ENCODE measurements at regions not wholly inside any gene's neighbourhood (a gene's known extent, or its start where the extent isn't known, plus 50 kb on each side); places are given as distances from the start of the nearest gene placed in this dataset.

DNA sequence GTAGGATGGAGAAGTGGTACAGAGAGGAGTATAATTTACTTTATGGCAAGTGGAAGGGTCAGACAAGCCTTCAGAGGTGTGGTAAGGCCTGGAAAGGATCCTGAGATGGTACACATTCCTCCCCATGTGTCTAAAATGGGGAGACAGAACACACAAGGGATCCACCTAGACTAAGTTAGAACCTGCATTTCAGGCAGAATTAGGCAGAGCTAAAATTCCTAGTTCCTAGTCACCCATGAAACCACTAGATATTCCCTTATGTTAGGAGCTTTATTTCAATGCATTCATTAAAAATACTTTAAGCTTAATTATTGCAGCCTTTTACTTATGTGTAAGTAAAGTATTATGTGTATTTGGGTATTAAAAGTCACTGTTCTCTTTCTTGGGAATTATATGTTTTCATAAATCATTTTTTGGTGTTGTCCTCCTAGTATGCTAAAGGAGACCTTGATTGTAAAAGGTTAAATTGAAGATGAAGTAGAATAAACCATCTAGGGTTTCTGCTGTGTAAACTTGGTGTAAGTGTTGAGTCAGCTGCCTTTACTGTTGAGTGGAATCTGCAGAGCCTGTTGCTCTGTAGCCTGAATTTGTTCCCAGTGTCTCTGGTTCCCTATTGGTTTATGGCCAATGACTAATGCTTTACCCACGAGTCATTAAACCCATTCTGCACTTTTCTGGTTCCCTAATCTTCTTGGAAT, 423.2 kb downstream of the ATP23 start:
- DNase-seq (ENCODE audit: low spot score), result peak; percentile 96

DNA sequence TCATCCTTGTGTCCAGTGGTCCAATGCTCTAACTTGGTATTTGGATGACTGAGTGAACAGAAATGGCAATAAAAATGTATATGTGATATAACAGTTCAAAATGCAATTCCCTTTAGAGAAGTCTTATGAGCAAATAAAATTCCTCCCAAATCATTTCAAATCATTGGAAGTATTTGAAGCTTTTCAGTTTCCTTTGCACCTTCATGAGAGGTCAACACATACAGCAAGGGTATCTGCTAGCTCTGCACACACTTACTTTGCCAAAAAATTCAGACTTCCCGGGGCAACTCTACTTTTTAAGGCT, 423.7 kb downstream of the ATP23 start:
- DNase-seq (ENCODE audit: low spot score), result no peak

DNA sequence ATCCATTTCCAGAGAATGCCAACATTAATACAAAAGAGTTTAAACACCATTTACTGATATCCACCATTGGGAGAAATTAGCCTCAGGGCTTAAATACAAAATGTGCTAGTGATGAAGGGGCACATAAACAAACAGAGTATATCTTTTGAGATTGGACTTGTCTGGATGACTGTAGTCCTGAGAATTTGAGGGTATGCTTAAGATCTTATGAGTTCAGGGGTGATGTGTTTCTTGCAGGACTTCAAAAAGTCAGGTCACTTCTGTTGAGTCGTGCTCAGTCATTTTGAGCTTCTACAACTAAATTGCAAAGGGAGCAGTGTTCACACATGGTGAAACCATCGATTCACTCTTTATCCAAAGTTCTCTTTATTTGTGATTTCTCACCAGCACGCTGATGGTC, 425.7 kb downstream of the ATP23 start:
- DNase-seq (ENCODE audit: low spot score), result no peak

DNA sequence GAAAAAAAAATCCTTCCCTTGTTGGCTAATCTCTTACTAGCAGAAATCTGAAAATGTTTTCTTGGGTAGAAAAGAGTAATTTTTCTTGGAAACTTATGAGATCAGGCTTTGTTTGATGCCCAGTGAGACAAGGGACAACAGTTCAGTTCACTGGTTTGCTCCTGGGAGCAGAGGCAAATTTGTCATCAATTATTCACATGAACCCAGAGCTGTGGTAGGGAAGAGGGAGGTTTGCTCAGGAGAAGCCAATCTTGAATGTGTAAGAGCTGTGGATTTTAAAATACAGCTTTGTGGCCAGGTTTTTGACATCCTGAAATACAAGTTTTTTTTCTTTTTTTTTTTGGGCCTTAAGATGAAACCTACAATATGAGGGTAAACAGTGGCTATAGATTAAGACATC, 426.6 kb downstream of the ATP23 start:
- DNase-seq (ENCODE audit: low spot score), result no peak

DNA sequence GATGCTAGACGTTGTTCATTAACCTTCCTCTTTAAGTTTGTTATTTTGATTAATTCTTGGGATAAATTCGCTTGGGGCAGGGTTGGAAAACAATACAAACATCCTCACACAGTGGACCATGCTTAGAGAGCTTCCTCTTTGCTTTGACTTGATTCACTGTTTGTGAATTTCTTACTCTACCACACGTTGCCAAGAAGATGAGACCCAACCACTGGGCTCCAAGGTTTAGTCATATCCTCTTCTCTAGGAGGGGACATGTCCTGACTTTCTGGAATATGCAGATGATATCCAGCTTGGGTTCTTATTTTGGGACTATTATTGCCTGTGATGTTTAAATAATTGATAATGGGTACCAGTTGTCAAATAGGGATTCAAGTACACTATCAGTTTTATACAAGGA, 428.2 kb downstream of the ATP23 start:
- DNase-seq (ENCODE audit: low spot score), result no peak

DNA sequence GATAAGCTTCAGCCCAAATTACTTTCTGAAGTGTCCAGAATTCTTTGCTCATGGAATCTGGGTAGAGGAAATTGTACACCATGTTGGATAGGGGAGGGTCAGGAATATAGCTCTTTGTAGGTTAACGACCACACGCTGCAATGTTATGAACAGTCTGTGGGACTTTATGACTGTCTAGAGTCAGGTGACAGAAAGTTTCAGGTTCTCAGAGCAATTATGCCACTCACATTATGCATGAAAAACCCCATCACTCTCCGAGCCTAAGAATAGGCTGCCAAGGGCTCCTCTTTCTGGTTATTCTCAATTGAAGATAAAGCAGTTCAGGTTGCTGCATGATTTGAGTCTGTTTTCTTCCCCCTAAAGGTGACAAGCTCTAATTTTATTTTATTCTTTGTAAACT, 430.9 kb downstream of the ATP23 start:
- no peak for DNase-seq (ENCODE audit: low spot score)

DNA sequence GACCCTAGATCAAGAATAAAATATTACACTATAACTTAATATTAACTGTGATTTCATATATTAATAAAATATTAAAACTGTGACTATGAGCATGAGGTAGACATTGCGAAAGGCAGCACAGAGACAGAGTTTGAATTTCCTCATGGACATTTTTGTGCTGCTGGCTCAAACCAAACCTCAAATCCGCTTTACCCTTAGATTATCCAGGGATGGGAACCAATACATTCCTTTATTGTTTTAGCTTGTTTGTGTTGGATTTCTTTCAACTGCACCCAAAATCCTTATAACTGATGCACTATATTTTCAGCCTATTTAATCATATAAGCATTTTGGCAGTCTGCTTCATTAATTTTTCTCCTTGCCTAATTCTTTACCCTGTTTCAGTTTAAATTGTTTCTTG, 436.7 kb downstream of the ATP23 start:
- DNase-seq (ENCODE audit: low spot score), result no peak

DNA sequence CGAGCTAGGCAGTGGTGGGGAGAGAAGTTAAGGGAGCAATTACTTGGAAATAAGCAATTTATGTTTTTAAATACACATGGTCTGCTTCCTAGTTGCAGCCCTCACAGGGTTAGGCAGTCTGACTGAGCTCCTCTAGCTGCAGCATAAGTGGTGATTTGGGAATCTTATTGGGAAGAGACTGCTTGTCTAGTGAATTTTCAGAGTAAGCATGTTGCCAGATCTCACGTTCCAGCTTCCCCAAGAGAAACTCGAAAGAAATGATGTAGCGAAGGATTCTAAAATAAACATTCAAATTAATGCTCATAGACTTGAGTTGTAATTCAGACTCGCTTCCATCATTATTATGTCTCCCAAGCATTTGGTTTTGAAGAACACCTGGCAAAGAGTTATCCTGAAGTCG, 440.2 kb downstream of the ATP23 start:
- DNase-seq (ENCODE audit: low spot score), result no peak

DNA sequence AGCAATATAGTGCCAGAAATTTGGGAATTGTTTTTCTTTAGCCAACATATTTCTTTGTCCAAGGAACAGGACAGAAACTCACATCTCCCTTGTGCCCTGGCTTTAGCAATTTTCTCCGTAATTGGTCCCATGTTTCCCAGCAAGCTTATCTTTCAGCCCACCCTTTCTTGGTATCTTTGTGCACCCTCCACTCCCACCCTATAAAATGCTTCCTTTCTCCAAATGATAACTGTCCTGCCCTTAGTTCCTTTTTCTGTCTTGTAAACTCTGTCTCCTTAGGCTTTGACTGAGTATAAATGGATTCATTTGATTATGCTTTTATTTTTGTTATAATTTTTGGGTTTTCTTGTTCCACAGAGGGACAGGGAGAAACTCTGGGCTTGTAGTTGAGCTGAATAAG, 442.8 kb downstream of the ATP23 start:
- no peak for DNase-seq (ENCODE audit: low spot score)

DNA sequence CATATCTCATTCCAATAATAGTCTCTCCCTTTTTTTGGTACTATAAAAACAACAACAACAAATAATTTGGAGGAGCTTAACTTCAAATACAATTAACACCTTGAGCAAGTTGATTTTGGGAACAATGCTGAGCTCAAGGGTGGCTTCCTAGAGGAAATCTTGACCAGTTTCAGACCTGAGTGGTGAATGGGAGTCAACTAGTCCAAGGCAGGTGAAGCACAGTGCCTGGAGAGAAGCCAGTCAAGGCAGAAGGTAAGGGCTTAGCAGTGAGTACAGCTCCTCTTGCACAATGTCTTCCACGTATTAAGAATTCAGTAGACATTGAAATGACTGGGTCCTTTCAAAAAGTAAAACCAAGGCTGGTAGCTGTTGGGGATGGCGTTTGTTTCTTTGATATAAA, 444.8 kb downstream of the ATP23 start:
- DNase-seq (ENCODE audit: low spot score), result no peak

DNA sequence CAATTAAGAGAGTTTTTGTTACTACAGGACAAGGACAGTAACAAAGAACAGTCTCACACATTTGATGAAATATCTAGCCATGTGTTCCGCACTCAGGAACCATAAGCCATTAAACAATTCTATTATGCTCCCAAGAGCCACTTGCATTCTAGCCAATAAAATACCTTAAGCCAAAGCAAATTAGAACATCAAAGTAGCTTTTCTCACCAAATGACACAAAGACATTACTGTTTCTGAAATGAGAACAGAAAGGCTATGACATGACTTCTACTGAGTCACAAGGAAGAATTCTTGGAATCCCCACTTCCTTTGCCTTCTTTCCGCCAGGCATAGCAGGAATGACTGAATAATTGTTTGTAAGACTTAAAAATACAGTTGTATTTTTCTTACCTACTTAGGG, 445.8 kb downstream of the ATP23 start:
- DNase-seq (ENCODE audit: low spot score), result peak; percentile 55

DNA sequence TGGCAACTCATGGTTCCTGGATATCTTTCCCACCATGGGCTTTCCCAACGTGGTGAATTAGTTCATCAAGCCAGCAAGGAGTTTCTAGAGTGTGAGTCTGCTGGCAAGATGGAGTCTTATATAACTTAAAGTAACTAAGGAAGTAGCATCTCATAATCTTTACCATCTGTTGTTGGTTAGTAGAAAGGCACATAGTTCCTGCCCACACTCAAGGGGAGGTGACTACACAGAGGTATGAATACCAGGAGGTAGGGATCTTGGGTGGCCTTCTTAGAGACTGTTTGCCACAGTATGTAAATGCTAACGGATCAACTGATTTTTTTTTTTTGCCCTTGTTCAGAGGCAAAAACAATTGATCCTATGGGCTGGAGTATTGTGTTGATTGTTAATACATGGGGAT, 446.9 kb downstream of the ATP23 start:
- no peak for DNase-seq (ENCODE audit: low spot score)

DNA sequence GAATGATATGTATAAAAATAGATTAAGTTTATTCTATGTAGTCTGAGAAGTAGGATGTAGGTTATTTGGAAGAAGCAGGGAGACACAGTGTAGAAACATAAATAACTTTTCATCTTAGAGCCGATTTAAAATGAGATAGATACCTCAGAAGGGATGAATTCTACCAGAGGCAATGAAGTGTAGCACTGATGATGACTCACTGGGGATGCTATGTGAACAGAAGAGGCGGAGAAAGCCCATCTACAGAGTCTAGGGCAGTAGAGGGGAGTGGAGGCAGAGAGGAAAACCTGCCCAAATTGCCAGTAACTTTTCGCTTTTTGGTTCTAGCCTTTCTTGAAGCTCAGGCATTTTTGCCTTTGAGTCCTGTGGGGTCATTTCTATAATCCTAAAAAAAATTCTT, 451.8 kb downstream of the ATP23 start:
- DNase-seq (ENCODE audit: low spot score), result peak; percentile 34

DNA sequence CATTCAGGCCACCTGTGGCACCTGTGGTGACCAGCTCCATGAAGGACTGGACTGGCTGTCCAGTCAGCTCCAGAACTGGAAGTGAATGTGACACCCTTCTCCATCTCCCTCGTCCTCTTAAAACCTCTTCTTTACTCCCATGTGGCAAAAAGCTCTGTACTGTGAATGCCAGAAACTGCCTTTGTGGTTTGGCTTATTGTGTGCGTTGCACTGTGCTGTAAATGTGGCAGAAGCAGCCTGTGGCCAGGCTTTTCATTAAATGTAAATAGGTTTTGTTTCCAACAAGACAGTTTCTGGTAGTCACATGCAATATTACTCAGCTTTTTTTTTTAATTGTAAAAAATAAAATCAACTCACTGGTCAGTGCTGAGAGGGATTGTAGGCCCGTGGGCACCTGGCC, 453.7 kb downstream of the ATP23 start:
- no peak for DNase-seq (ENCODE audit: low spot score)

DNA sequence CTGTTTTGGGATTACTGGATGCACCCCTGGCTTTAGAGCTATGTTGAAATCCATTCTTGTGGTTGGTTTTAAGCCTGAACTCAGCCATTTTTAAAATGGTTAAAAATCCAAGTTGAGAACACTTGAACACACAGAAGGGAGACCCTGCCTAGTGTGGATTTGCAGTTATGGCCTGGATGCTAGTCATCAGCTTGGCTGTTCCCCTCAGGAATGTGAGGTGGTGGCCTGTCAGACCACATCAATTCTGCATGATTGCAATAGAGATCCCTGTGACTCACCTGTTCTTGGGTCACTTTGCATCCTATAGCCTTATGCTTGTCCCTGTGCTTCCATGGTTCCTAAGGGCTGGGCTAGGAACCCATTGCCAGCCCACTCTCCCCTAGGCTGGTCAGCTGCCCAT, 454.1 kb downstream of the ATP23 start:
- no peak for DNase-seq (ENCODE audit: low spot score)

DNA sequence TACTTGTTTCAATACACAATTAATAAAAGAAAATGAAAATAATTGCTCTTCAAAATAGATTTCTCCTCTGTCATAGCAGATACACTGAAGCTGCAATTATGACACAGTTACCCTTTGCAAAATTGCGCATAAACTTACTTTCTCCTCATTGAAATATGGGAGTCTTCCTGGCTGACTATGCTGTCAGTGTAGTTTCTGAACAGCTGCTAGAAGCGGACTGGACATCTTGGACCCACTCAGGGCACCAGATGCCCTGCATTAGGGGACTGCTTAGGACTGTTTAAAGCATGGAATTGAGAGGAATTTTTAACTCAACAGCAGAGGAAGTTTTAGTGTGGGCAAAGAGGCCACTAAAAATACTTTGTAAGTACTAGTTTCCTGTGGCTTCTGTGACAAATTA, 454.9 kb downstream of the ATP23 start:
- no peak for DNase-seq (ENCODE audit: low spot score)

DNA sequence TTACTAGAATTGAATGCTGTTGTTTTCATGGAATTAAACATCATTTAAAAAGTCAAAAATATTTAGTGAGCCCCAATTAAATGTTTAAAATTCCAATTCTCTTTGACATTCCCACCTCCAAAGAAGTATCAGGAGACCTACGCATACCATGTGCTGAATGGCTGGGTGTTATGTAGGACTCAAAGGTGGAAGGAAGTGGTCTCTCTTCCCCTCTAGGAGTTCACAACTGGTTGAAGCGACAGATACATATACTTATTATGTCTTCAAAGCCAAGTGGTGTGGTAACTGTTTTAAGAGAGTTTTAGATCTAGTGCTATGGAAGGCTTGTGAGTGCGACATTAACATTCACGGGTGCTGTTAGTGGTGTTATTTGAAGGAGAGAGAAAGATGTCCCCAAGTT, 464.0 kb downstream of the ATP23 start:
- DNase-seq (ENCODE audit: low spot score), result no peak

DNA sequence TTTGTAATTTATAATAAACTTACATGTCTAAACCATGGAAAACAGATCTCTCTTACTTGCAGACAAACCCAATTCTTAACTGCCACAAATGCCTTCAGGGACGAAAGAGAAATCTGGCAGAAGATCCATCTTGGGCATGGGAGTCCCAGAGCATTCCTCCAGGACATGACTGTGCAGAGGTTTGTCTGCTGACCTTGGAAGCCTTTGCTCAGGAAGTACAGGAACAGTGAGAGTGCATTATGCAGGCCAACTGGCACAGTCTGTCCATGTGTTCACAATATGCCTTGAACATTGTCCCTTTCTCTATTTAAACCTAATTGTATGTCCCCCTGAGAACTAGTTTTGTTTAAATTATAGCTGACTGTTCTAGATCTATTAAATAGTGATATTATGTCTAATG, 467.1 kb downstream of the ATP23 start:
- no peak for DNase-seq (ENCODE audit: low spot score)

DNA sequence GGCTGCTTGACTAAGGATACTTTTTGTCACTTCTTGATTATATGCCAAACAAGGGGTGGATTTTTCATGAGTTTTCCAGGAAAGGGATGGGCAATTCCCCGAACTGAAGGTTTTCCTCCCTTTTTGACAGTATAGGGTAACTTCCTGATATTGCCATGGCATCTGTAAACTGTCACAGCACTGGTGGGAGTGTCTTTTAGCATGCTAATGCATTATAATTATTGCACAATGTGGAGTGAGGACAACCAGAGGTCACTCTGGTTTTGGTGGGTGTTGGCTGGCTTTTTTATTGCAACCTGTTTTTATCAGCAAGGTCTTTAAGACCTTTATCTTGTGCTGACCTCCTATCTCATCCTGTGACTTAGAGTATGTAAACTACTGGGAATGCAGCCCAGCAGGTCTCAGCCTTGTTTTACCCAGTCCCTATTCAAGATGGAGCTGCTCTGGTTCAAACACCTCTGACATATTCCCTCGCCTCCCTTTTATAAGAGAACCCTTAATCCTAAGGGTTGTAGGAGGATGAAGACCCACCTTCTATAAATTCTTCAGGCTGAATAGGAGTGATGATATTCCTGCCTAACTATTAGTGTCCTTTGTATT, 471.2 kb downstream of the ATP23 start:
- no peak for DNase-seq (ENCODE audit: low spot score)

DNA sequence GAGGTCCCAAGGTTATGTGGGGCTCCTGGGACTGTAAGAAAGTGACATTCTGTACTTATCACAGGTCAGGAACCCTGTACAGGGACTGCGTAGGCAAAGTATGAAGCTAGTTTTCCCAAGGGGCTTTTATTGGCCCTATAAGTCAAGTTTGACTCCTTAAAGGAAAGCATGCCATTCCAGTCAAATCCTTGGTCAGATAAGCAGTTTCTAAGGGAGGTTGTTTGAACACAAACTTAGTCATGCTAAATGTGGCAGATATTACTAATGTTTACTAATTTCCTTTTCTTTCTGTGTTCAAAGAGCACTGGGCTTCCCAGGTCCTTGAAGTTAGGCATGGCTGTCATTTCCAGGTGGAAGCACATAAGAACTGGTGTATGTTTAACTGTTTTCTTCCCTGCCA, 472.4 kb downstream of the ATP23 start:
- DNase-seq (ENCODE audit: low spot score), result peak; percentile 36

DNA sequence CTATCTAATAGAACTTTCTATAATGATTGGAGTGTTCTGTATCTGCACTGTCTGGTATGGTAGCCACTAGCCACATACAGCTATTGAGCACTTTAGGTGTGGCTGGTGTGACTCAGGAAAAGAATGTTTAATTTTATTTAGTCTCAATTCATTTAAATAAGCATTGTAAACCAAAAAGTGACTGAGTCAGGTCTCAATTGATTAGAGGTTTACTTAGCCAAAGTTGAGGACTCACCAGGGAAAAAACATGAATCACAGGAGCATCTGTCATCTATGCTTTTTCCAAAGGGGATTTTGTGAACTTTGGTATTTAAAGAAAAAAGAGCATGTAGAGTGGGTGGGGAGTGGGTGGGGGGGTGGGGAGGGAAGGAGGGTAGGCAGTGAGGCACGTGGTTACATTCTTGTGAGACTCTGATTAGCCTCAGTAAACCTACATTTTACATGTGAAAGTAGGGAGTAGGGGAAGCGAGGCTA, 473.1 kb downstream of the ATP23 start:
- peak; percentile 37 for DNase-seq (ENCODE audit: low spot score)

DNA sequence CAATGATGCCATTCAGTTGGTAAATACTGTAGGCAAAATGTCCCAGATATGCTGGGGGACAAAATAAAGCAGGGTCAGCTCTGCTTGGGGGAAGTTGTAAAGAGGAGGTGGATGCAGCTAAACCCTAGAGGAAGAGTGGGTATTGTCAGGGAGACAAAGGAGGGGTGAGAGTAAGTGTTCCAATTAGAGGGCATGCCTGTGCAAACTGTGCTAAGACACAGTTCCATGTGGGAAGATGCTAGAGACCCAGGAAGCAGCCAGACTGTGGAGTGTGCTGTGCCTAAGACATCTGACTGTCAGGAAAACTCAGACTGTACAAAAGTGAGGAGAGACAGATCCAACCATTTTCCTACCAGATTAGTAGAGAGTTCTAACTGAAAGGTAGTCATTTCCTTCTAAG, 474.3 kb downstream of the ATP23 start:
- no peak for DNase-seq (ENCODE audit: low spot score)

DNA sequence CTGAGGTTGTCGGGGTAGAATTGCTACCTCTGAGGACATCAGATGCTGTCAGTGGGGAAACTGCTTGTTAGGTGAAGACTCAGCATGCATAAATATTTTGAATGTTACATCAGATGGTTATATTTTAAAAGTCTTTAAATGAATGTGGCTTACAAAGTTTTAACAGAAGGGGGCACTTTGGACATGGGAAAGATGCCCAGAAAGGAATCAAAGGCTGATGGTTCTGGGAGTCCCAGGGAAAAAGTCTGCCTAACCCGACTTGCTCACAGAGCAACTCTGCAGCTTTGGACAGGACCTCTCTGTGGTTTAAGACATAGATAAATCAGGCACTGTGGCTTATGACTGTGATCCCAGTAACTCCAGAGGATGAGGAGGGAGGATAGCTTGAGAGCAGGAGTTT, 474.9 kb downstream of the ATP23 start:
- peak; percentile 79 for DNase-seq (ENCODE audit: low spot score)

DNA sequence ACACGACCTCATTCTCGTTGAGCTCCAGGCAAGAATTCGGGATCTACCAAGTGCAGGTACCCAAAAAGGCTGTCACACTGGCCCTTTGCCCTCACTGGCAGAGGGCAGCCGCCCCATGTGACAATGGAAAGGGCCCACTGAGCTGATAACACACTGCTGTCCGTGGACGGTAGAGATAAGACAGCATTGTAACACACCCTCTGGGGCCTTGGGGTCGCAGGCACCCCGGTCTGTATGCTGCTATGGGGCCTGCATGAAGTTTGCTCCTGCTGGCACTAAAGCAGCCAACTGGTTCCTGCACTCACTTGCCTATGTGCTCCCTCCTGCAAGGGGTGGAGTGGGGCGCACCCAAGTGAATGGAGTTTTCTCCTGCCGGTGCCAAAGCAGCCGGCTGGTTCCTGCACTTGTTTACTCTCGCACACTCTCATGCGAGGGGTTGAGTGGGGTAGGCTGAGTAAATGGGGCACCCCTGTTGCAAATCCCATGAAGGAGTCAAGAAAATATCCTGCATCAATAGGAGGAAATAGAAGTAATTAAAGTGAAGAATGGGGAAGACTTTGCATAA, 477.9 kb downstream of the ATP23 start:
- no peak for DNase-seq (ENCODE audit: low spot score)

Measured in AG08395 (cell line).